ENCODE measurements at regions not wholly inside any gene's neighbourhood (a gene's known extent, or its start where the extent isn't known, plus 50 kb on each side); places are given as distances from the start of the nearest gene placed in this dataset.

GRCh38 chr3:79976466-79976865 lies 208.7 kb upstream of the ROBO1 start:
- TF ChIP-seq POLR2AphosphoS5 (IDR thresholded peaks at IDR 0.05; ENCODE audit: low read depth, low read length) (no peak), REST (IDR thresholded peaks at IDR 0.05; ENCODE audit: insufficient read depth in 1 of 2, low read depth in 2 of 2, low read length in 1 of 2) (no peak), SIN3A (IDR thresholded peaks at IDR 0.05; ENCODE audit: borderline replicate concordance, insufficient read depth, low read depth, low read length) (no peak), TCF7L2 (IDR thresholded peaks at IDR 0.05; ENCODE audit: low read depth, low read length) (no peak), CTCF (IDR thresholded peaks at IDR 0.05) (no peak)
- Histone ChIP-seq H3K4me3 (ENCODE audit: low read depth in 2 of 2, low read length in 2 of 2) (no peak overlapping the region), H3K9me3 (ENCODE audit: control insufficient read depth, insufficient read depth, low read depth, low read length) (no peaks in the 10 kb centered on the region), H3K36me3 (ENCODE audit: control insufficient read depth, insufficient read depth, low read length) (no peaks in the 10 kb centered on the region), H3K27ac (ENCODE audit: low read length) (no peak overlapping the region), H3K4me1 (ENCODE audit: control insufficient read depth, insufficient read depth, low read length) (no peaks in the 10 kb centered on the region), H3K27me3 (ENCODE audit: control insufficient read depth, insufficient read depth, low read length) (no peaks in the 10 kb centered on the region)
- no peak for ATAC-seq
- BruUV-seq (replicated peaks): no TSS peak
- POLR2A ChIA-PET: no interaction called here
- no peak for DNase-seq (ENCODE audit: low read depth, low spot score)
- in situ Hi-C loops (cut with HindIII; ENCODE audit: low pct_unique_long_range_greater_than_20kb, low sequenced_read_pairs): no loop called here
- intact Hi-C loops (cut with micrococcal nuclease; ENCODE audit: unreplicated experiment): no loop called here
- CTCF ChIA-PET: no interaction called here

GRCh38 chr3:79973917-79974595 lies 206.3 kb upstream of the ROBO1 start:
- ATAC-seq: no peak
- no peaks in the 10 kb centered on the region for H3K9me3 ChIP-seq (ENCODE audit: control insufficient read depth, insufficient read depth, low read depth, low read length)
- BruUV-seq (replicated peaks): no TSS peak
- H3K4me3 ChIP-seq (ENCODE audit: low read depth in 2 of 2, low read length in 2 of 2): no peak overlapping the region
- DNase-seq (ENCODE audit: low read depth, low spot score): no peak
- H3K36me3 ChIP-seq (ENCODE audit: control insufficient read depth, insufficient read depth, low read length): no peaks in the 10 kb centered on the region
- in situ Hi-C loops (cut with HindIII; ENCODE audit: low pct_unique_long_range_greater_than_20kb, low sequenced_read_pairs): no loop called here
- ChIA-PET POLR2A (no interaction called here), CTCF (no interaction called here)
- no peaks in the 10 kb centered on the region for H3K27me3 ChIP-seq (ENCODE audit: control insufficient read depth, insufficient read depth, low read length)
- H3K4me1 ChIP-seq (ENCODE audit: control insufficient read depth, insufficient read depth, low read length): no peaks in the 10 kb centered on the region
- intact Hi-C loops (cut with micrococcal nuclease; ENCODE audit: unreplicated experiment): no loop called here
- H3K27ac ChIP-seq (ENCODE audit: low read length): no peak overlapping the region
- TF ChIP-seq SIN3A (IDR thresholded peaks at IDR 0.05; ENCODE audit: borderline replicate concordance, insufficient read depth, low read depth, low read length): no peak
- no peak for TF ChIP-seq POLR2AphosphoS5 (IDR thresholded peaks at IDR 0.05; ENCODE audit: low read depth, low read length)
- no peak for TF ChIP-seq REST (IDR thresholded peaks at IDR 0.05; ENCODE audit: insufficient read depth in 1 of 2, low read depth in 2 of 2, low read length in 1 of 2)
- no peak for TF ChIP-seq TCF7L2 (IDR thresholded peaks at IDR 0.05; ENCODE audit: low read depth, low read length)
- TF ChIP-seq CTCF (IDR thresholded peaks at IDR 0.05): no peak

All from Panc1 (cell line).